A549 (cell line): ENCODE measurements at regions not wholly inside any gene's neighbourhood (a gene's known extent, or its start where the extent isn't known, plus 50 kb on each side); places are given as distances from the start of the nearest gene placed in this dataset.

Source experiments
- ATAC-seq, 2 experiments: fragments of 200-7000 bp in 1 of 2; fragments of >200 bp in 1 of 2; cut with Nextera tagmentation in 1 of 2; cut with Tn5 transposase in 1 of 2; 3 replicates each; pipeline versions ENCODE4 v1.8.0 to v1.9.1; 2018 to 2020; ENCODE audit warnings: mild to moderate bottlenecking in 1 of 2, moderate library complexity in 1 of 2
- CTCF ChIA-PET: fragments of 300-600 bp; sonication (Branson Sonifier 250); formaldehyde crosslinking; extraction: SDS; loops from one replicate; lab custom pipeline; 2021; ENCODE audit warnings: antibody characterized with exemption, inconsistent platforms; lab: Yijun Ruan, JAX
- POLR2A ChIA-PET: fragments of 350-600 bp; formaldehyde crosslinking; extraction: SDS; loops from one replicate; lab custom pipeline; 2021; ENCODE audit warnings: antibody characterized with exemption, inconsistent platforms; lab: Yijun Ruan, JAX
- DNase-seq, 2 experiments: peaks; one replicate each; pipeline versions ENCODE4 v3.0.0 to v3.0.0-alpha.2; 2011 to 2016; ENCODE audit warnings: low read depth in 1 of 2, low spot score in 1 of 2
- FAIRE-seq: peaks from 2 replicates; lab custom pipeline; 2011; peaks lifted over from hg19 to GRCh38; lab: Jason Lieb, UNC
- H3K27ac ChIP-seq, 2 experiments: fragments of >200 bp; sonication (Bioruptor Twin); formaldehyde crosslinking; 3 replicates each; pipeline ENCODE4 v1.5.1; 2016 to 2017
- H3K4me1 ChIP-seq: fragments of >200 bp; sonication (Bioruptor Twin); formaldehyde crosslinking; 3 replicates; pipeline ENCODE4 v1.6.1; 2016
- H3K4me2 ChIP-seq: fragments of >200 bp; sonication (Bioruptor Twin); formaldehyde crosslinking; 3 replicates; pipeline ENCODE4 v1.6.1; 2016
- H3K4me3 ChIP-seq: fragments of >200 bp; sonication (Bioruptor Twin); formaldehyde crosslinking; 3 replicates; pipeline ENCODE4 v1.5.1; 2016
- H3K9me3 ChIP-seq: fragments of >200 bp; sonication (Bioruptor Twin); formaldehyde crosslinking; 3 replicates; pipeline ENCODE4 v1.6.1; 2016
- ATOH8 ChIP-seq: fragments of 250-450 bp; sonication (Bioruptor Pico); IDR thresholded peaks from 2 replicates; pipeline ENCODE4 v1.5.0; 2020; ENCODE audit warnings: low read depth, mild to moderate bottlenecking, moderate library complexity
- CBX2 ChIP-seq: fragments of 200-600 bp; sonication (generic); IDR thresholded peaks from 2 replicates; pipeline ENCODE4 v1.6.1; 2016; ENCODE audit warnings: low read depth, mild to moderate bottlenecking, borderline replicate concordance
- CBX8 ChIP-seq: fragments of 200-600 bp; sonication (generic); IDR thresholded peaks from 2 replicates; pipeline ENCODE4 v1.6.1; 2016
- CEBPB ChIP-seq, 2 experiments: fragments of >200 bp in 1 of 2; sonication (Bioruptor Twin) in 1 of 2; formaldehyde crosslinking in 1 of 2; IDR thresholded peaks; 2 replicates each; pipeline ENCODE4 v1.6.1; 2012 to 2016
- CHD2 ChIP-seq: fragments of 150-350 bp; IDR thresholded peaks from 2 replicates; pipeline ENCODE4 v1.6.1; 2014; ENCODE audit warnings: low read length; ENCODE audit not compliant: partially characterized antibody
- CHD4 ChIP-seq: fragments of 200-600 bp; sonication (generic); IDR thresholded peaks from 2 replicates; pipeline ENCODE4 v1.6.1; 2016; ENCODE audit warnings: antibody characterized with exemption, mild to moderate bottlenecking, borderline replicate concordance
- EHMT2 ChIP-seq: fragments of 200-600 bp; sonication (generic); IDR thresholded peaks from 2 replicates; pipeline ENCODE4 v1.6.1; 2016; ENCODE audit warnings: antibody characterized with exemption, low read depth, mild to moderate bottlenecking, moderate library complexity
- FOSL2 ChIP-seq, 2 experiments: fragments of 450-650 bp in 1 of 2; fragments of >200 bp in 1 of 2; sonication (Bioruptor Twin) in 1 of 2; formaldehyde crosslinking; IDR thresholded peaks; 2 replicates each; pipeline versions ENCODE4 v1.5.0 to v1.6.1; 2016 to 2020; ENCODE audit warnings: mild to moderate bottlenecking in 1 of 2, moderate library complexity in 1 of 2
- GATA3 ChIP-seq: IDR thresholded peaks from 2 replicates; pipeline ENCODE4 v1.6.1; 2012; ENCODE audit warnings: borderline replicate concordance
- HDAC2 ChIP-seq: fragments of 200-600 bp; sonication (generic); IDR thresholded peaks from 2 replicates; pipeline ENCODE4 v1.6.1; 2016
- HEYL ChIP-seq: fragments of 250-450 bp; sonication (Bioruptor Pico); IDR thresholded peaks from 2 replicates; pipeline ENCODE4 v1.8.0; 2021; ENCODE audit warnings: mild to moderate bottlenecking, moderate library complexity
- HOXB13 ChIP-seq: fragments of 250-450 bp; sonication (Bioruptor Pico); IDR thresholded peaks from 2 replicates; pipeline ENCODE4 v1.5.0; 2020; ENCODE audit warnings: low read depth, mild to moderate bottlenecking, moderate library complexity
- JUNB ChIP-seq: fragments of >200 bp; sonication (Bioruptor Twin); formaldehyde crosslinking; IDR thresholded peaks from 2 replicates; pipeline ENCODE4 v1.6.1; 2016
- KDM1A ChIP-seq: fragments of 200-600 bp; sonication (generic); IDR thresholded peaks from 2 replicates; pipeline ENCODE4 v1.6.1; 2016; ENCODE audit warnings: low read depth, mild to moderate bottlenecking
- KDM5A ChIP-seq: fragments of 200-600 bp; sonication (generic); IDR thresholded peaks from 2 replicates; pipeline ENCODE4 v1.6.1; 2016; ENCODE audit warnings: antibody characterized with exemption, mild to moderate bottlenecking
- MAFK ChIP-seq: fragments of 450-650 bp; IDR thresholded peaks from 2 replicates; pipeline ENCODE4 v1.6.1; 2014; ENCODE audit not compliant: partially characterized antibody
- NFE2L2 ChIP-seq: fragments of 150-350 bp; conservative IDR thresholded peaks from 2 replicates; pipeline ENCODE4 v1.6.1; 2014; ENCODE audit warnings: low read length
- NPAS2 ChIP-seq: fragments of 250-450 bp; sonication (Bioruptor Pico); IDR thresholded peaks from 2 replicates; pipeline ENCODE4 v1.8.0; 2022; ENCODE audit warnings: mild to moderate bottlenecking, moderate library complexity, borderline replicate concordance
- NR3C1 ChIP-seq: fragments of >200 bp; sonication (Bioruptor Twin); formaldehyde crosslinking; IDR thresholded peaks from 3 replicates; pipeline ENCODE4 v1.6.1; 2017
- POLR2A ChIP-seq: IDR thresholded peaks from 2 replicates; pipeline ENCODE4 v1.6.1; 2012; ENCODE audit warnings: mild to moderate bottlenecking, low read length
- RARB ChIP-seq: fragments of 250-450 bp; sonication (Bioruptor Pico); IDR thresholded peaks from 2 replicates; pipeline ENCODE4 v1.8.0; 2021; ENCODE audit warnings: mild to moderate bottlenecking, moderate library complexity
- RFX5 ChIP-seq: fragments of 450-650 bp; IDR thresholded peaks from 2 replicates; pipeline ENCODE4 v1.7.1; 2014; ENCODE audit warnings: antibody characterized with exemption, mild to moderate bottlenecking, moderate library complexity
- RNF2 ChIP-seq: fragments of 200-600 bp; sonication (generic); IDR thresholded peaks from 2 replicates; pipeline ENCODE4 v1.6.1; 2016; ENCODE audit warnings: low read depth, mild to moderate bottlenecking, antibody characterized with exemption, moderate library complexity, borderline replicate concordance
- SREBF2 ChIP-seq: fragments of 450-650 bp; IDR thresholded peaks from 2 replicates; pipeline ENCODE4 v1.6.1; 2014; ENCODE audit warnings: mild to moderate bottlenecking, moderate library complexity
- TP53 ChIP-seq: fragments of 250-450 bp; sonication (Bioruptor Pico); IDR thresholded peaks from 2 replicates; pipeline ENCODE4 v1.5.0; 2021; ENCODE audit warnings: mild to moderate bottlenecking, moderate library complexity
- WGBS: methylation state at CpG from one replicate; pipeline ENCODE4 v1.1.6; 2017; ENCODE audit errors: missing lambda C conversion rate; 5-methylcytosine and 5-hydroxymethylcytosine counted together
- TF ChIP-seq, protein P1 (sequence below): fragments of >200 bp; sonication (Bioruptor Twin); formaldehyde crosslinking; IDR thresholded peaks from 2 replicates; pipeline ENCODE4 v1.6.1; 2016
- TF ChIP-seq, protein P2 (sequence below): fragments of 450-650 bp; IDR thresholded peaks from 2 replicates; pipeline ENCODE4 v1.6.1; 2014; ENCODE audit warnings: antibody characterized with exemption
- TF ChIP-seq, protein P3 (sequence below): fragments of >200 bp; sonication (Bioruptor Twin); formaldehyde crosslinking; IDR thresholded peaks from 3 replicates; pipeline ENCODE4 v1.6.1; 2016
- TF ChIP-seq, protein P4 (sequence below): fragments of >200 bp; sonication (Bioruptor Twin); formaldehyde crosslinking; IDR thresholded peaks from 3 replicates; pipeline ENCODE4 v1.5.1; 2016

GRCh38 chr12:125208942-125209341 lies 143.7 kb downstream of the AACS start:
- Histone ChIP-seq H3K4me2 (no peak overlapping the region), H3K4me1 (no peaks in the 10 kb centered on the region), H3K27ac (no peak overlapping the region), H3K4me3 (no peak overlapping the region), H3K9me3 (no peaks in the 10 kb centered on the region)
- CTCF ChIA-PET: interaction anchor here (1.5 to 2.0 kb wide), 2 partner anchors 22 to 26 kb away, joined by 4 to 5 read pairs; partner anchors contain the start of gene TMEM132B
- TF ChIP-seq, protein P1, sequence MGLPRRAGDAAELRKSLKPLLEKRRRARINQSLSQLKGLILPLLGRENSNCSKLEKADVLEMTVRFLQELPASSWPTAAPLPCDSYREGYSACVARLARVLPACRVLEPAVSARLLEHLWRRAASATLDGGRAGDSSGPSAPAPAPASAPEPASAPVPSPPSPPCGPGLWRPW: no peak
- no peak for TF ChIP-seq CEBPB (IDR thresholded peaks at IDR 0.05)
- TF ChIP-seq CHD4: no peak
- TF ChIP-seq MAFK: no peak
- no peak for TF ChIP-seq POLR2A
- TF ChIP-seq NPAS2 (CRISPR knock-in tag): no peak
- peak; percentile 8 to 21; a peak in 2 of 6 replicates for ATAC-seq
- WGBS: 17% methylated on average over 12 of the region's 12 CpGs
- DNase-seq: no peak
- no peak for FAIRE-seq
- POLR2A ChIA-PET: no interaction called here

GRCh38 chr12:125210104-125210755 lies 145.0 kb downstream of the AACS start:
- POLR2A ChIA-PET: interaction anchor here (0.7 kb wide), 1 partner anchor 1540 kb away, joined by 4 read pairs; no protein-coding TSS in a partner anchor
- Histone ChIP-seq H3K4me3 (no peak overlapping the region), H3K9me3 (no peaks in the 10 kb centered on the region), H3K4me2 (no peak overlapping the region), H3K27ac (no peak overlapping the region), H3K4me1 (no peaks in the 10 kb centered on the region)
- CTCF ChIA-PET: interaction anchor here (1.0 to 1.9 kb wide), 2 partner anchors 9 to 28 kb away, joined by 3 to 5 read pairs; no protein-coding TSS in a partner anchor
- no peak for TF ChIP-seq EHMT2
- no peak for TF ChIP-seq HDAC2
- TF ChIP-seq CBX2: no peak
- no peak for TF ChIP-seq GATA3
- no peak for TF ChIP-seq SREBF2
- no peak for TF ChIP-seq FOSL2 (IDR thresholded peaks at IDR 0.05)
- no peak for TF ChIP-seq FOSL2 (CRISPR knock-in tag; IDR thresholded peaks at IDR 0.05)
- no peak for TF ChIP-seq NFE2L2
- TF ChIP-seq CHD2: no peak
- no peak for TF ChIP-seq KDM5A
- no peak for TF ChIP-seq KDM1A
- no peak for TF ChIP-seq RNF2
- no peak for TF ChIP-seq RFX5
- TF ChIP-seq ATOH8 (CRISPR knock-in tag): no peak
- TF ChIP-seq RARB (CRISPR knock-in tag): no peak
- no peak for TF ChIP-seq TP53
- TF ChIP-seq, protein P2, sequence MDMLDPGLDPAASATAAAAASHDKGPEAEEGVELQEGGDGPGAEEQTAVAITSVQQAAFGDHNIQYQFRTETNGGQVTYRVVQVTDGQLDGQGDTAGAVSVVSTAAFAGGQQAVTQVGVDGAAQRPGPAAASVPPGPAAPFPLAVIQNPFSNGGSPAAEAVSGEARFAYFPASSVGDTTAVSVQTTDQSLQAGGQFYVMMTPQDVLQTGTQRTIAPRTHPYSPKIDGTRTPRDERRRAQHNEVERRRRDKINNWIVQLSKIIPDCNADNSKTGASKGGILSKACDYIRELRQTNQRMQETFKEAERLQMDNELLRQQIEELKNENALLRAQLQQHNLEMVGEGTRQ: no peak
- DNase-seq (no peak), FAIRE-seq (no peak), ATAC-seq (no peak)
- 9% methylated on average over 8 of the region's 8 CpGs for WGBS

- CTCF ChIA-PET: interaction anchor here (1.0 to 1.9 kb wide), 2 partner anchors 9 to 29 kb away, joined by 3 to 5 read pairs; no protein-coding TSS in a partner anchor
- POLR2A ChIA-PET: no interaction called here
- DNase-seq: no peak
- Histone ChIP-seq H3K4me2 (no peak overlapping the region), H3K9me3 (no peaks in the 10 kb centered on the region), H3K4me1 (no peaks in the 10 kb centered on the region), H3K4me3 (no peak overlapping the region), H3K27ac (no peak overlapping the region)
- ATAC-seq: no peak
- WGBS: 38% methylated on average over 7 of the region's 7 CpGs
- FAIRE-seq: no peak
- TF ChIP-seq HOXB13 (CRISPR knock-in tag) (no peak), MAFK (no peak), TP53 (no peak), JUNB (no peak), HEYL (CRISPR knock-in tag) (no peak), NFE2L2 (no peak), NR3C1 (no peak), ATOH8 (CRISPR knock-in tag) (no peak), CBX8 (no peak), FOSL2 (IDR thresholded peaks at IDR 0.05) (no peak), FOSL2 (CRISPR knock-in tag; IDR thresholded peaks at IDR 0.05) (no peak)
- TF ChIP-seq, protein P3, sequence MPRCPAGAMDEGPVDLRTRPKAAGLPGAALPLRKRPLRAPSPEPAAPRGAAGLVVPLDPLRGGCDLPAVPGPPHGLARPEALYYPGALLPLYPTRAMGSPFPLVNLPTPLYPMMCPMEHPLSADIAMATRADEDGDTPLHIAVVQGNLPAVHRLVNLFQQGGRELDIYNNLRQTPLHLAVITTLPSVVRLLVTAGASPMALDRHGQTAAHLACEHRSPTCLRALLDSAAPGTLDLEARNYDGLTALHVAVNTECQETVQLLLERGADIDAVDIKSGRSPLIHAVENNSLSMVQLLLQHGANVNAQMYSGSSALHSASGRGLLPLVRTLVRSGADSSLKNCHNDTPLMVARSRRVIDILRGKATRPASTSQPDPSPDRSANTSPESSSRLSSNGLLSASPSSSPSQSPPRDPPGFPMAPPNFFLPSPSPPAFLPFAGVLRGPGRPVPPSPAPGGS: no peak
- TF ChIP-seq, protein P4, sequence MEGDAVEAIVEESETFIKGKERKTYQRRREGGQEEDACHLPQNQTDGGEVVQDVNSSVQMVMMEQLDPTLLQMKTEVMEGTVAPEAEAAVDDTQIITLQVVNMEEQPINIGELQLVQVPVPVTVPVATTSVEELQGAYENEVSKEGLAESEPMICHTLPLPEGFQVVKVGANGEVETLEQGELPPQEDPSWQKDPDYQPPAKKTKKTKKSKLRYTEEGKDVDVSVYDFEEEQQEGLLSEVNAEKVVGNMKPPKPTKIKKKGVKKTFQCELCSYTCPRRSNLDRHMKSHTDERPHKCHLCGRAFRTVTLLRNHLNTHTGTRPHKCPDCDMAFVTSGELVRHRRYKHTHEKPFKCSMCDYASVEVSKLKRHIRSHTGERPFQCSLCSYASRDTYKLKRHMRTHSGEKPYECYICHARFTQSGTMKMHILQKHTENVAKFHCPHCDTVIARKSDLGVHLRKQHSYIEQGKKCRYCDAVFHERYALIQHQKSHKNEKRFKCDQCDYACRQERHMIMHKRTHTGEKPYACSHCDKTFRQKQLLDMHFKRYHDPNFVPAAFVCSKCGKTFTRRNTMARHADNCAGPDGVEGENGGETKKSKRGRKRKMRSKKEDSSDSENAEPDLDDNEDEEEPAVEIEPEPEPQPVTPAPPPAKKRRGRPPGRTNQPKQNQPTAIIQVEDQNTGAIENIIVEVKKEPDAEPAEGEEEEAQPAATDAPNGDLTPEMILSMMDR: no peak
- TF ChIP-seq, protein P1: no peak
These were observed 146.2 kb downstream of the AACS start for GRCh38 chr12:125211464-125211863.
